Progenitor cell of endocrine pancreas (in vitro differentiated cells): ENCODE measurements at regions not wholly inside any gene's neighbourhood (a gene's known extent, or its start where the extent isn't known, plus 50 kb on each side); places are given as distances from the start of the nearest gene placed in this dataset.
"Not testable (repeated sequence)": the region's sequence is repeated elsewhere in the genome, so short reads cannot be mapped to it uniquely, and the experiment has no call there.

Source experiments
- DNase-seq: peaks from one replicate; pipeline ENCODE4 v3.0.0; 2021; ENCODE audit warnings: low spot score; ENCODE audit not compliant: unreplicated experiment
- H3K27ac Mint-ChIP-seq: 2 replicates; pipeline ENCODE4 v1.8.0; 2021; ENCODE audit warnings: mild to moderate bottlenecking, moderate library complexity, mixed read lengths
- H3K27me3 Mint-ChIP-seq: 2 replicates; pipeline ENCODE4 v1.8.0; 2021; ENCODE audit warnings: mixed read lengths
- H3K36me3 Mint-ChIP-seq: 2 replicates; pipeline ENCODE4 v1.8.0; 2022; ENCODE audit warnings: mixed read lengths; ENCODE audit not compliant: insufficient read depth
- H3K4me1 Mint-ChIP-seq: 2 replicates; pipeline ENCODE4 v1.8.0; 2021; ENCODE audit warnings: low read depth, mixed read lengths
- H3K4me3 Mint-ChIP-seq: 2 replicates; pipeline ENCODE4 v1.8.0; 2021; ENCODE audit warnings: low read depth, mild to moderate bottlenecking, moderate library complexity, mixed read lengths
- H3K9me3 Mint-ChIP-seq: 2 replicates; pipeline ENCODE4 v1.8.0; 2021; ENCODE audit warnings: low read depth, mixed read lengths
- TF ChIP-seq, protein P1 (sequence below): fragments of 200-600 bp; sonication (generic); IDR thresholded peaks from one replicate; pipeline ENCODE4 v1.5.0; 2021; ENCODE audit warnings: antibody characterized with exemption, mild to moderate bottlenecking; ENCODE audit not compliant: unreplicated experiment

DNA sequence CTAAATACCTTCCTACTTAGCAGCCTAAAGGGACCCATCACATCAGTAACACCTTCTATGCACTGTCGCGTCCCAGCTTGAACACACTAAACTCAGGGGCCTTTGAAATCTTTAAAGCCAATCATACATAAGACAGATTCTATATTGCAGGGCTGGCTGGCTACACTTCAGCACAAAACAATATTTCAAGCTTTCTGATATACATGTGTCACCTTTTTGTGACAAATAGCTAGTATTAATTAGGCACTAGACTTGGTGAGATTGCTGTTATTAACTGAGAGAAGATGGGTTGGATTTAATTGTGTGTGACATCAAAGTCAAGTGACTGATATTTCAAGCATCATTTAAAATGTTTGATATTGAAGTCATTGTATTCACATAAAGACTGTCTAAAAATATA lies 148.4 kb downstream of the ZIC4 start:
- Mint-ChIP-seq H3K36me3 (no peaks in the 10 kb centered on the region), H3K4me3 (no peak overlapping the region), H3K27ac (no peak overlapping the region), H3K9me3 (no peaks in the 10 kb centered on the region), H3K4me1 (no peaks in the 10 kb centered on the region), H3K27me3 (no peaks in the 10 kb centered on the region)
- TF ChIP-seq, protein P1, sequence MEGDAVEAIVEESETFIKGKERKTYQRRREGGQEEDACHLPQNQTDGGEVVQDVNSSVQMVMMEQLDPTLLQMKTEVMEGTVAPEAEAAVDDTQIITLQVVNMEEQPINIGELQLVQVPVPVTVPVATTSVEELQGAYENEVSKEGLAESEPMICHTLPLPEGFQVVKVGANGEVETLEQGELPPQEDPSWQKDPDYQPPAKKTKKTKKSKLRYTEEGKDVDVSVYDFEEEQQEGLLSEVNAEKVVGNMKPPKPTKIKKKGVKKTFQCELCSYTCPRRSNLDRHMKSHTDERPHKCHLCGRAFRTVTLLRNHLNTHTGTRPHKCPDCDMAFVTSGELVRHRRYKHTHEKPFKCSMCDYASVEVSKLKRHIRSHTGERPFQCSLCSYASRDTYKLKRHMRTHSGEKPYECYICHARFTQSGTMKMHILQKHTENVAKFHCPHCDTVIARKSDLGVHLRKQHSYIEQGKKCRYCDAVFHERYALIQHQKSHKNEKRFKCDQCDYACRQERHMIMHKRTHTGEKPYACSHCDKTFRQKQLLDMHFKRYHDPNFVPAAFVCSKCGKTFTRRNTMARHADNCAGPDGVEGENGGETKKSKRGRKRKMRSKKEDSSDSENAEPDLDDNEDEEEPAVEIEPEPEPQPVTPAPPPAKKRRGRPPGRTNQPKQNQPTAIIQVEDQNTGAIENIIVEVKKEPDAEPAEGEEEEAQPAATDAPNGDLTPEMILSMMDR = no peak
- no peak for DNase-seq

DNA sequence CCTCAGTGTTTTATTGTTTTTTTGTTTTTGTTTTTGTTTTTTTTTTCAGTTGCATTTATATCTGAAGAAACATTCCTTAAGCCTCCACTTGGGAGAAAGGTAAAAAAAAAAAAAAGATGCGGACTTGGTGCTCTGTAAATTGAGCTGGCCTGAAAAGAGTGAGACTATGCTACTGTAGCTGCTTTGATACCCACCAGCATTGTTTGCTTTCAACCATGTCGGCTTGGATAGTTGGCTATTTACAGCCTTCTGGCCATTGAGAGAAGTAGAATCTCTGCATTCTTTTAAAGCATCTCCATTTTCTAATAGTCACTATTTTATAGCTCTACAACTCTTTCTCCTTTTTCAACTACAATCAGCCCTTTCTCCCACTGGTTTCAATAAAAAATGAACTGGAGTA lies 149.6 kb downstream of the ZIC4 start:
- H3K4me3 Mint-ChIP-seq = no peak overlapping the region
- no peaks in the 10 kb centered on the region for H3K27me3 Mint-ChIP-seq
- H3K9me3 Mint-ChIP-seq = no peaks in the 10 kb centered on the region
- TF ChIP-seq, protein P1 = no peak
- no peaks in the 10 kb centered on the region for H3K4me1 Mint-ChIP-seq
- no peak for DNase-seq
- H3K27ac Mint-ChIP-seq = no peak overlapping the region
- no peaks in the 10 kb centered on the region for H3K36me3 Mint-ChIP-seq

DNA sequence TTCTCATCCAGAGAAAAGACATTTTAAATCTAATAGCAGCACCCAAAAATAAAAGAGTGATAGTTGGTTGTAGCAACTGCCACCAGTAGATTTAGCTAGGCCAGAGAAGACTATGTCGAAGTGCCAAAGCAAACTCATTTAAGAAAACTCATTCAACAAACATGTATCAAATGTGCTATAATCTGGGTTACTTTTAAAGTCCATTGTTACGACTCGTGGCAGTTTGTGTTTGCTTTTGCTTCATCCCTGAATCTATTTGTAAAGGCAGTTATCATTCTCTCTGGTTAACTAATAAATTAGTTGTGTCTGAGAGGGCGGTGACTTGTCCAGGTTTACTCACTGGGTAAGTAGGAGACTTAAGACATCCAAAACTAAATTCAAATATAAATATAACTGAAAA lies 159.4 kb downstream of the ZIC4 start:
- H3K9me3 Mint-ChIP-seq = no peaks in the 10 kb centered on the region
- H3K27ac Mint-ChIP-seq = no peak overlapping the region
- TF ChIP-seq, protein P1 = no peak
- H3K27me3 Mint-ChIP-seq = no peaks in the 10 kb centered on the region
- no peaks in the 10 kb centered on the region for H3K36me3 Mint-ChIP-seq
- DNase-seq = no peak
- H3K4me1 Mint-ChIP-seq = no peaks in the 10 kb centered on the region
- no peak overlapping the region for H3K4me3 Mint-ChIP-seq

DNA sequence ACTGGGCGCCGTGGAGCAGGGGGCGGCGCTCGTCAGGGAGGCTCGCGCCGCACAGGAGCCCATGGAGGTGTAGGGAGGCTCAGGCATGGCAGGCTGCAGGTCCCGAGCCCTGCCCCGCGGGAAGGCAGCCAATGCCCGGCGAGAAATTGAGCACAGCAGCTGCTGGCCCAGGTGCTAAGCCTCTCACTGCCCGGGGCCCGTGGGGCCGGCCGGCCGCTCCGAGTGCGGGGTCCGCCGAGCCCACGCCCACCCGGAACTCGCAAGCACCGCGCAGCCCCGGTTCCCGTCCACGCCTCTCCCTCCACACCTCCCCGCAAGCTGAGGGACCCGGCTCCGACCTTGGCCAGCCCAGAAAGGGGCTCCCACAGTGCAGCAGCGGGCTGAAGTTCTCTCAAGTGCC lies 160.7 kb downstream of the ZIC4 start:
- H3K4me1 Mint-ChIP-seq, H3K9me3 Mint-ChIP-seq, DNase-seq, H3K36me3 Mint-ChIP-seq, H3K4me3 Mint-ChIP-seq, H3K27me3 Mint-ChIP-seq, H3K27ac Mint-ChIP-seq: not testable (repeated sequence)

DNA sequence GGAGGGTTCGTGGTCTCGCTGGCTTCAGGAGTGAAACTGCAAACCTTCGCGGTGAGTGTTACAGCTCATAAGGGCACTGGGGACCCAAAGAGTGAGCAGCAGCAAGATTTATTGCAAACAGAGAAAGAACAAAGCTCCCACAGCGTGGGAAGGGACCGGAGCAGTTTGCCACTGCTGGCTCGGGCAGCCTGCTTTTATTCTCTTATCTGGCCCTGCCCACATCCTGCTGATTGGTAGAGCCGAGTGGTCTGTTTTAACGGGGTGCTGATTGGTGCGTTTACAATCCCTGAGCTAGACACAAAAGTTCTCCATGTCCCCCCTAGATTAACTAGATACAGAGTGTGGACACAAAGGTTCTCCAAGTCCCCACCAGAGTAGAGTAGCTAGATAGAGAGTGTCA lies 161.3 kb downstream of the ZIC4 start:
- H3K9me3 Mint-ChIP-seq, H3K27ac Mint-ChIP-seq, H3K4me1 Mint-ChIP-seq, H3K4me3 Mint-ChIP-seq, H3K36me3 Mint-ChIP-seq, DNase-seq, H3K27me3 Mint-ChIP-seq: not testable (repeated sequence)

DNA sequence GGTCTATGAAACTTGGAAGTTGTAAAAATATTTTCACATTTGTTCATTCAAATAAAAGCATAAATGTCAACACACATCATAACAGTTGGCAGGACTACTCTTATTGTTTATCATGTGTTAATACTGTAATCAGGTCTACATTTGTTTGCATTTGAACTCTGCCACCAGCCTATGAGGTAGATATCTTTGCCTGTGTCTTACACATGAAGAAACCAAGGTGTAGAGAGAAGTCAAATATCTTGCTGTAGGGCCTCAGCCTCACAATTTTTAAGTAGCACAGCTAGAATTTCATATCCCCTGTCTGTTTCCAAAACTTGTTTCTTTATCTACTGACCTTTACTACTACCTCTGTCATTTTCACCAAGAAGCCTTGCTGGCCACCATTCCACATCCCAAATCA lies 161.9 kb downstream of the ZIC4 start:
- H3K27me3 Mint-ChIP-seq = no peaks in the 10 kb centered on the region
- H3K4me3 Mint-ChIP-seq = no peak overlapping the region
- DNase-seq = no peak
- TF ChIP-seq, protein P1 = no peak
- no peaks in the 10 kb centered on the region for H3K36me3 Mint-ChIP-seq
- H3K4me1 Mint-ChIP-seq = no peaks in the 10 kb centered on the region
- H3K27ac Mint-ChIP-seq = no peak overlapping the region
- H3K9me3 Mint-ChIP-seq = no peaks in the 10 kb centered on the region
